K562 (cell line): ENCODE measurements at regions not wholly inside any gene's neighbourhood (a gene's known extent, or its start where the extent isn't known, plus 50 kb on each side); places are given as distances from the start of the nearest gene placed in this dataset.

Experiments used
- ATAC-seq: fragments of 200-7000 bp; cut with Tn5 transposase; 3 replicates; pipeline ENCODE4 v1.9.1; 2020; ENCODE audit warnings: moderate library complexity
- BruUV-seq: library from RNA; stranded (reverse); fragments of 400-500 nt; replicated peaks from 2 replicates; lab custom pipeline; 2021; lab: Mats Ljungman, UMichigan
- CTCF ChIA-PET: fragments of 300-600 bp; formaldehyde crosslinking; extraction: SDS; loops from one replicate; lab custom pipeline; 2021; ENCODE audit warnings: low intra/inter-chr PET ratio; lab: Yijun Ruan, JAX
- POLR2A ChIA-PET: fragments of 300-600, 350-650 bp; sonication (Branson Sonifier 250); formaldehyde crosslinking; extraction: SDS; loops from one replicate; lab custom pipeline; 2021; ENCODE audit warnings: antibody characterized with exemption, inconsistent platforms; lab: Yijun Ruan, JAX
- DNase-seq, 4 experiments: peaks; one replicate each; pipeline versions ENCODE4 v3.0.0 to v3.0.0-alpha.2; 2011 to 2018; ENCODE audit warnings: low spot score in 3 of 4, mixed read lengths in 3 of 4; ENCODE audit errors: extremely low read depth in 1 of 4
- FAIRE-seq: peaks from 2 replicates; lab custom pipeline; 2011; peaks lifted over from hg19 to GRCh38; lab: Jason Lieb, UNC
- H2AFZ ChIP-seq: 2 replicates; pipeline ENCODE4 v1.6.0; 2011; ENCODE audit warnings: low read depth, low read length, control low read depth, inconsistent platforms
- H3K27ac ChIP-seq: fragments of 200-600 bp; 3 replicates; pipeline ENCODE4 v1.8.0; 2011; ENCODE audit warnings: low read depth, mild to moderate bottlenecking, control low read depth, inconsistent platforms, low read length, moderate library complexity, mixed read lengths; ENCODE audit errors: extremely low read depth
- H3K27me3 ChIP-seq, 2 experiments: fragments of 300-600 bp in 1 of 2; 2 replicates in 1 of 2; 3 replicates in 1 of 2; pipeline versions ENCODE4 v1.6.0 to v1.8.0; 2011; ENCODE audit warnings: inconsistent platforms in 2 of 2, low read length in 2 of 2, mild to moderate bottlenecking in 1 of 2, mixed read lengths in 1 of 2, moderate library complexity in 1 of 2; ENCODE audit not compliant: control insufficient read depth in 2 of 2, insufficient read depth in 2 of 2
- H3K36me3 ChIP-seq: fragments of 300-600 bp; 3 replicates; pipeline ENCODE4 v1.8.0; 2011; ENCODE audit warnings: mild to moderate bottlenecking, low read length, inconsistent platforms; ENCODE audit not compliant: control insufficient read depth, insufficient read depth
- H3K4me1 ChIP-seq, 2 experiments: fragments of 200-600 bp in 1 of 2; replicated peaks in 1 of 2; 2 replicates in 1 of 2; 3 replicates in 1 of 2; pipeline versions ENCODE4 v1.5.1 to v1.8.0; 2011; ENCODE audit warnings: inconsistent platforms in 2 of 2, low read length in 2 of 2, mild to moderate bottlenecking in 1 of 2, mixed read lengths in 1 of 2, moderate library complexity in 1 of 2; ENCODE audit not compliant: control insufficient read depth in 2 of 2, insufficient read depth in 2 of 2
- H3K4me2 ChIP-seq: 2 replicates; pipeline ENCODE4 v1.6.1; 2011; ENCODE audit warnings: low read length, control low read depth, inconsistent platforms, mixed read lengths; ENCODE audit not compliant: insufficient read depth
- H3K4me3 ChIP-seq: fragments of 200-600 bp; sonication (generic), shearing (Covaris generic); 2 replicates; pipeline ENCODE4 v1.5.1; 2016; ENCODE audit warnings: control low read depth, inconsistent platforms
- H3K79me2 ChIP-seq: fragments of 200-600 bp; 3 replicates; pipeline ENCODE4 v1.8.0; 2011; ENCODE audit warnings: low read length, inconsistent platforms; ENCODE audit not compliant: control insufficient read depth, insufficient read depth
- H3K9ac ChIP-seq, 2 experiments: 2 replicates each; pipeline versions ENCODE4 v1.6.0 to v1.6.1; 2011; ENCODE audit warnings: low read depth in 2 of 2, low read length in 2 of 2, control low read depth in 1 of 2, inconsistent platforms in 1 of 2, mild to moderate bottlenecking in 1 of 2, mixed read lengths in 1 of 2; ENCODE audit not compliant: insufficient read depth in 1 of 2
- H3K9me1 ChIP-seq: one replicate; pipeline ENCODE4 v1.6.0; 2011; ENCODE audit warnings: inconsistent platforms, mild to moderate bottlenecking, low read length, moderate library complexity; ENCODE audit not compliant: control insufficient read depth, insufficient read depth
- H3K9me3 ChIP-seq: replicated peaks from 2 replicates; pipeline ENCODE4 v1.5.1; 2011; ENCODE audit warnings: low read depth, low read length, inconsistent platforms; ENCODE audit not compliant: control insufficient read depth, insufficient read depth
- H4K20me1 ChIP-seq: replicated peaks from 2 replicates; pipeline ENCODE4 v1.6.1; 2011; ENCODE audit warnings: low read length, inconsistent platforms, mixed read lengths; ENCODE audit not compliant: control insufficient read depth, insufficient read depth
- FOSL1 ChIP-seq: fragments of 200-800 bp; sonication (Bioruptor generic); conservative IDR thresholded peaks from 2 replicates; pipeline ENCODE4 v1.6.1; 2016; ENCODE audit warnings: missing genetic modification characterization, missing compliant biosample characterization
- HMG20B ChIP-seq: fragments of 250-450 bp; sonication (Bioruptor Pico); IDR thresholded peaks from 2 replicates; pipeline ENCODE4 v1.5.0; 2021; ENCODE audit warnings: mild to moderate bottlenecking
- HSF4 ChIP-seq: fragments of 250-450 bp; sonication (Bioruptor Pico); IDR thresholded peaks from 2 replicates; pipeline ENCODE4 v2.1.2; 2022; ENCODE audit warnings: mild to moderate bottlenecking, moderate library complexity, borderline replicate concordance
- MBD2 ChIP-seq: sonication (generic); IDR thresholded peaks from 2 replicates; pipeline ENCODE4 v1.6.1; 2016; ENCODE audit warnings: low read depth, borderline replicate concordance
- NCOA4 ChIP-seq: fragments of 450-650 bp; IDR thresholded peaks from 2 replicates; pipeline ENCODE4 v1.6.1; 2018; ENCODE audit warnings: mild to moderate bottlenecking; ENCODE audit not compliant: partially characterized antibody
- NELFE ChIP-seq: IDR thresholded peaks from 2 replicates; pipeline ENCODE4 v1.6.1; 2011; ENCODE audit warnings: mild to moderate bottlenecking; ENCODE audit not compliant: insufficient read depth, insufficient read length
- NR2C2 ChIP-seq, 2 experiments: fragments of 200-800 bp in 1 of 2; sonication (Bioruptor generic) in 1 of 2; sonication (generic) in 1 of 2; formaldehyde crosslinking in 1 of 2; IDR thresholded peaks; 2 replicates each; pipeline versions ENCODE4 v1.6.1 to v1.8.0; 2016 to 2022; ENCODE audit warnings: mild to moderate bottlenecking in 1 of 2, missing compliant biosample characterization in 1 of 2, missing genetic modification characterization in 1 of 2, missing genetic modification reagents in 1 of 2
- RUNX1 ChIP-seq: sonication (generic); IDR thresholded peaks from 2 replicates; pipeline ENCODE4 v1.6.1; 2016; ENCODE audit warnings: antibody characterized with exemption, low read depth
- THRAP3 ChIP-seq: fragments of 450-650 bp; IDR thresholded peaks from 2 replicates; pipeline ENCODE4 v1.6.1; 2016; ENCODE audit warnings: mild to moderate bottlenecking, inconsistent platforms, borderline replicate concordance
- YY1 ChIP-seq, 3 experiments: IDR thresholded peaks; 2 replicates each; pipeline ENCODE4 v1.6.1; 2011; ENCODE audit warnings: low read length in 2 of 3, mild to moderate bottlenecking in 2 of 3, moderate library complexity in 2 of 3, borderline replicate concordance in 1 of 3, control low read depth in 1 of 3, low read depth in 1 of 3; ENCODE audit not compliant: insufficient read depth in 3 of 3, insufficient replicate concordance in 2 of 3, control insufficient read depth in 1 of 3, insufficient read length in 1 of 3; ENCODE audit errors: extremely low read depth in 1 of 3
- ZNF134 ChIP-seq: fragments of 250-450 bp; sonication (Bioruptor Pico); conservative IDR thresholded peaks from 2 replicates; pipeline ENCODE4 v1.4.0; 2020
- WGBS: fragments of 100-300 bp; shearing (Covaris generic); methylation state at CpG from one replicate; pipeline ENCODE4 v1.1.6; 2016; ENCODE audit warnings: low coverage, mixed read lengths; ENCODE audit not compliant: insufficient coverage; ENCODE audit errors: missing lambda C conversion rate; 5-methylcytosine and 5-hydroxymethylcytosine counted together
- in situ Hi-C: fragments of 300-500 bp; cut with MboI; formaldehyde crosslinking; loops from 4 replicates; pipeline ENCODE4 v1.15.0; 2018; ENCODE audit warnings: inconsistent platforms, mixed read lengths
- intact Hi-C: fragments of 100-400 bp; cut with micrococcal nuclease; formaldehyde crosslinking; loops from 2 replicates; pipeline ENCODE4 v1.14.2; 2022
- TF ChIP-seq, protein P1 (sequence below): fragments of 250-450 bp; sonication (Bioruptor Pico); IDR thresholded peaks from 2 replicates; pipeline ENCODE4 v1.4.0; 2020
- TF ChIP-seq, protein P2 (sequence below), 3 experiments: IDR thresholded peaks in 2 of 3; conservative IDR thresholded peaks in 1 of 3; 2 replicates each; pipeline ENCODE4 v1.5.1; 2011 to 2012; ENCODE audit warnings: low read length in 3 of 3, mild to moderate bottlenecking in 3 of 3, control low read depth in 2 of 3, improper control_type of control experiment in 1 of 3, inconsistent platforms in 1 of 3, low read depth in 1 of 3, mixed read lengths in 1 of 3, moderate library complexity in 1 of 3; ENCODE audit not compliant: insufficient read depth in 2 of 3
- TF ChIP-seq, protein P3 (sequence below): fragments of 250-450 bp; sonication (Bioruptor Pico); IDR thresholded peaks from 2 replicates; pipeline ENCODE4 v1.8.0; 2021; ENCODE audit warnings: mild to moderate bottlenecking, moderate library complexity

DNA sequence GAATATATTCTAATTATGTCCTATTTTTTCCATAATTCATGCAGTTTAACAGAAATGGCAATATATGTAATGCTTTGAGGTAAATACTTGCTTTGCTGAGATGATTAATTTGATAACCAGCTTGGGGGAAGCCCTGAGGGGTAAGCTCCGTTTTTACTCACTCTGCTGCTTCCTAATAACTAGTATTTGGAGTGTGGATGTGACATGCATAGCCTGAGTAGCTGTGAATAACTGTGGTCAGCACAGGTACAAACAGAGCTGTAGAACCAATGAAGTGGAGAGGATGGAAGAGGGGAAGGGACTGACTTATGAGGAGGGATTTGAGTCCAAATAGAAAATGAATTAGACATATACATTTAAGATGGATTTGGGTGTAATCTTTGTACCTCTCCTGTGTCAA lies 1495.5 kb upstream of the DDX18 start:
- Histone ChIP-seq H3K4me3 (no peak overlapping the region), H3K4me1 (no peaks in the 10 kb centered on the region), H3K27ac (no peak overlapping the region), H4K20me1 (no peaks in the 10 kb centered on the region), H3K9me1 (no peaks in the 10 kb centered on the region), H3K36me3 (no peaks in the 10 kb centered on the region), H2AFZ (no peak overlapping the region), H3K4me2 (no peak overlapping the region), H3K79me2 (no peaks in the 10 kb centered on the region), H3K9ac (no peak overlapping the region), H3K27me3 (no peaks in the 10 kb centered on the region), H3K9me3 (no peaks in the 10 kb centered on the region; the same call in 1 of the 2 replicates)
- BruUV-seq = no TSS peak
- intact Hi-C loops = no loop called here
- DNase-seq = no peak
- POLR2A ChIA-PET = no interaction called here
- WGBS = 0% methylated on average over 1 of the region's 1 CpG
- ATAC-seq = no peak
- in situ Hi-C loops = no loop called here
- CTCF ChIA-PET = no interaction called here
- FAIRE-seq = no peak
- TF ChIP-seq NELFE = no peak
- no peak for TF ChIP-seq RUNX1
- no peak for TF ChIP-seq NCOA4
- no peak for TF ChIP-seq FOSL1 (tag)
- TF ChIP-seq NR2C2 (CRISPR knock-in tag; IDR thresholded peaks at IDR 0.05) = no peak
- no peak for TF ChIP-seq NR2C2 (tag; IDR thresholded peaks at IDR 0.05)
- no peak for TF ChIP-seq YY1 (IDR thresholded peaks at IDR 0.05; ENCODE audit: borderline replicate concordance in 1 of 3, control insufficient read depth in 1 of 3, extremely low read depth in 1 of 3, insufficient read depth in 3 of 3, insufficient read length in 1 of 3, insufficient replicate concordance in 2 of 3, low read depth in 1 of 3, low read length in 2 of 3)
- TF ChIP-seq, protein P1, sequence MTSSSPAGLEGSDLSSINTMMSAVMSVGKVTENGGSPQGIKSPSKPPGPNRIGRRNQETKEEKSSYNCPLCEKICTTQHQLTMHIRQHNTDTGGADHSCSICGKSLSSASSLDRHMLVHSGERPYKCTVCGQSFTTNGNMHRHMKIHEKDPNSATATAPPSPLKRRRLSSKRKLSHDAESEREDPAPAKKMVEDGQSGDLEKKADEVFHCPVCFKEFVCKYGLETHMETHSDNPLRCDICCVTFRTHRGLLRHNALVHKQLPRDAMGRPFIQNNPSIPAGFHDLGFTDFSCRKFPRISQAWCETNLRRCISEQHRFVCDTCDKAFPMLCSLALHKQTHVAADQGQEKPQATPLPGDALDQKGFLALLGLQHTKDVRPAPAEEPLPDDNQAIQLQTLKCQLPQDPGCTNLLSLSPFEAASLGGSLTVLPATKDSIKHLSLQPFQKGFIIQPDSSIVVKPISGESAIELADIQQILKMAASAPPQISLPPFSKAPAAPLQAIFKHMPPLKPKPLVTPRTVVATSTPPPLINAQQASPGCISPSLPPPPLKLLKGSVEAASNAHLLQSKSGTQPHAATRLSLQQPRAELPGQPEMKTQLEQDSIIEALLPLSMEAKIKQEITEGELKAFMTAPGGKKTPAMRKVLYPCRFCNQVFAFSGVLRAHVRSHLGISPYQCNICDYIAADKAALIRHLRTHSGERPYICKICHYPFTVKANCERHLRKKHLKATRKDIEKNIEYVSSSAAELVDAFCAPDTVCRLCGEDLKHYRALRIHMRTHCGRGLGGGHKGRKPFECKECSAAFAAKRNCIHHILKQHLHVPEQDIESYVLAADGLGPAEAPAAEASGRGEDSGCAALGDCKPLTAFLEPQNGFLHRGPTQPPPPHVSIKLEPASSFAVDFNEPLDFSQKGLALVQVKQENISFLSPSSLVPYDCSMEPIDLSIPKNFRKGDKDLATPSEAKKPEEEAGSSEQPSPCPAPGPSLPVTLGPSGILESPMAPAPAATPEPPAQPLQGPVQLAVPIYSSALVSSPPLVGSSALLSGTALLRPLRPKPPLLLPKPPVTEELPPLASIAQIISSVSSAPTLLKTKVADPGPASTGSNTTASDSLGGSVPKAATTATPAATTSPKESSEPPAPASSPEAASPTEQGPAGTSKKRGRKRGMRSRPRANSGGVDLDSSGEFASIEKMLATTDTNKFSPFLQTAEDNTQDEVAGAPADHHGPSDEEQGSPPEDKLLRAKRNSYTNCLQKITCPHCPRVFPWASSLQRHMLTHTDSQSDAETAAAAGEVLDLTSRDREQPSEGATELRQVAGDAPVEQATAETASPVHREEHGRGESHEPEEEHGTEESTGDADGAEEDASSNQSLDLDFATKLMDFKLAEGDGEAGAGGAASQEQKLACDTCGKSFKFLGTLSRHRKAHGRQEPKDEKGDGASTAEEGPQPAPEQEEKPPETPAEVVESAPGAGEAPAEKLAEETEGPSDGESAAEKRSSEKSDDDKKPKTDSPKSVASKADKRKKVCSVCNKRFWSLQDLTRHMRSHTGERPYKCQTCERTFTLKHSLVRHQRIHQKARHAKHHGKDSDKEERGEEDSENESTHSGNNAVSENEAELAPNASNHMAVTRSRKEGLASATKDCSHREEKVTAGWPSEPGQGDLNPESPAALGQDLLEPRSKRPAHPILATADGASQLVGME = no peak
- no peak for TF ChIP-seq MBD2
- no peak for TF ChIP-seq HSF4 (CRISPR knock-in tag)
- no peak for TF ChIP-seq THRAP3
- TF ChIP-seq HMG20B = no peak
- TF ChIP-seq, protein P2, sequence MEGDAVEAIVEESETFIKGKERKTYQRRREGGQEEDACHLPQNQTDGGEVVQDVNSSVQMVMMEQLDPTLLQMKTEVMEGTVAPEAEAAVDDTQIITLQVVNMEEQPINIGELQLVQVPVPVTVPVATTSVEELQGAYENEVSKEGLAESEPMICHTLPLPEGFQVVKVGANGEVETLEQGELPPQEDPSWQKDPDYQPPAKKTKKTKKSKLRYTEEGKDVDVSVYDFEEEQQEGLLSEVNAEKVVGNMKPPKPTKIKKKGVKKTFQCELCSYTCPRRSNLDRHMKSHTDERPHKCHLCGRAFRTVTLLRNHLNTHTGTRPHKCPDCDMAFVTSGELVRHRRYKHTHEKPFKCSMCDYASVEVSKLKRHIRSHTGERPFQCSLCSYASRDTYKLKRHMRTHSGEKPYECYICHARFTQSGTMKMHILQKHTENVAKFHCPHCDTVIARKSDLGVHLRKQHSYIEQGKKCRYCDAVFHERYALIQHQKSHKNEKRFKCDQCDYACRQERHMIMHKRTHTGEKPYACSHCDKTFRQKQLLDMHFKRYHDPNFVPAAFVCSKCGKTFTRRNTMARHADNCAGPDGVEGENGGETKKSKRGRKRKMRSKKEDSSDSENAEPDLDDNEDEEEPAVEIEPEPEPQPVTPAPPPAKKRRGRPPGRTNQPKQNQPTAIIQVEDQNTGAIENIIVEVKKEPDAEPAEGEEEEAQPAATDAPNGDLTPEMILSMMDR (IDR thresholded peaks at IDR 0.05 in 2 of 3, conservative IDR thresholded peaks at IDR 0.05 in 1 of 3; ENCODE audit: insufficient read depth in 2 of 3, low read depth in 1 of 3, low read length in 3 of 3) = no peak
- TF ChIP-seq ZNF134 (CRISPR knock-in tag) = no peak
- TF ChIP-seq, protein P3, sequence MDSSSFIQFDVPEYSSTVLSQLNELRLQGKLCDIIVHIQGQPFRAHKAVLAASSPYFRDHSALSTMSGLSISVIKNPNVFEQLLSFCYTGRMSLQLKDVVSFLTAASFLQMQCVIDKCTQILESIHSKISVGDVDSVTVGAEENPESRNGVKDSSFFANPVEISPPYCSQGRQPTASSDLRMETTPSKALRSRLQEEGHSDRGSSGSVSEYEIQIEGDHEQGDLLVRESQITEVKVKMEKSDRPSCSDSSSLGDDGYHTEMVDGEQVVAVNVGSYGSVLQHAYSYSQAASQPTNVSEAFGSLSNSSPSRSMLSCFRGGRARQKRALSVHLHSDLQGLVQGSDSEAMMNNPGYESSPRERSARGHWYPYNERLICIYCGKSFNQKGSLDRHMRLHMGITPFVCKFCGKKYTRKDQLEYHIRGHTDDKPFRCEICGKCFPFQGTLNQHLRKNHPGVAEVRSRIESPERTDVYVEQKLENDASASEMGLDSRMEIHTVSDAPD (CRISPR knock-in tag) = no peak
